GM12878 (cell line): ENCODE measurements at regions not wholly inside any gene's neighbourhood (a gene's known extent, or its start where the extent isn't known, plus 50 kb on each side); places are given as distances from the start of the nearest gene placed in this dataset.

Source experiments
- ATAC-seq: fragments of 200-7000 bp; cut with Tn5 transposase; 3 replicates; pipeline ENCODE4 v1.9.1; 2020; ENCODE audit warnings: mild to moderate bottlenecking, moderate library complexity
- BruUV-seq: library from RNA; stranded (reverse); fragments of 400-500 nt; replicated peaks from 2 replicates; lab custom pipeline; 2021; lab: Mats Ljungman, UMichigan
- CTCF ChIA-PET: fragments of 300-600 bp; sonication (Branson Sonifier 250); formaldehyde crosslinking; extraction: SDS; loops from one replicate; lab custom pipeline; 2021; ENCODE audit warnings: inconsistent platforms; lab: Yijun Ruan, JAX
- POLR2A ChIA-PET: fragments of 350-600 bp; formaldehyde crosslinking; extraction: SDS; loops from one replicate; lab custom pipeline; 2021; ENCODE audit warnings: inconsistent platforms; lab: Charles Lee
- RAD21 ChIA-PET: fragments of 300-600 bp; sonication (Branson Sonifier 250); formaldehyde crosslinking; loops from one replicate; lab custom pipeline; 2023; ENCODE audit warnings: antibody characterized with exemption; ENCODE audit not compliant: unreplicated experiment; lab: Charles Lee
- SMC1A ChIA-PET: fragments of 300-600 bp; sonication (Branson Sonifier 250); formaldehyde crosslinking; loops from one replicate; lab custom pipeline; 2023; ENCODE audit not compliant: unreplicated experiment, uncharacterized antibody; lab: Charles Lee
- DNase-seq: peaks from one replicate; pipeline ENCODE4 v3.0.0-alpha.2; 2011; ENCODE audit warnings: low read depth, low spot score
- FAIRE-seq: peaks from 3 replicates; lab custom pipeline; 2011; peaks lifted over from hg19 to GRCh38; lab: Jason Lieb, UNC
- H2AFZ ChIP-seq: 2 replicates; pipeline ENCODE4 v1.6.0; 2011; ENCODE audit warnings: low read depth, low read length, control low read depth; ENCODE audit not compliant: control insufficient read depth
- H3K27ac ChIP-seq: 2 replicates; pipeline ENCODE4 v1.5.1; 2011; ENCODE audit warnings: control low read depth; ENCODE audit not compliant: control insufficient read depth, insufficient read depth
- H3K27me3 ChIP-seq, 2 experiments: replicated peaks in 1 of 2; 2 replicates each; pipeline versions ENCODE4 v1.6.0 to v1.6.1; 2011; ENCODE audit warnings: low read length in 1 of 2; ENCODE audit not compliant: control insufficient read depth in 2 of 2, insufficient read depth in 2 of 2
- H3K36me3 ChIP-seq, 2 experiments: 2 replicates each; pipeline ENCODE4 v1.5.1; 2011; ENCODE audit warnings: low read length in 1 of 2; ENCODE audit not compliant: control insufficient read depth in 2 of 2, insufficient read depth in 2 of 2
- H3K4me1 ChIP-seq: 2 replicates; pipeline ENCODE4 v1.6.1; 2011; ENCODE audit warnings: mild to moderate bottlenecking, low read length, moderate library complexity, mixed read lengths; ENCODE audit not compliant: control insufficient read depth, insufficient read depth
- H3K4me2 ChIP-seq: 2 replicates; pipeline ENCODE4 v1.6.0; 2011; ENCODE audit warnings: control low read depth; ENCODE audit not compliant: control insufficient read depth, insufficient read depth
- H3K4me3 ChIP-seq: fragments of 200-600 bp; sonication (generic); 2 replicates; pipeline ENCODE4 v1.5.1; 2016
- H3K79me2 ChIP-seq: 2 replicates; pipeline ENCODE4 v1.6.0; 2011; ENCODE audit warnings: low read length; ENCODE audit not compliant: control insufficient read depth, insufficient read depth
- H3K9ac ChIP-seq: 2 replicates; pipeline ENCODE4 v1.8.0; 2011; ENCODE audit warnings: low read length, control low read depth, mixed read lengths; ENCODE audit not compliant: control insufficient read depth, insufficient read depth
- H3K9me3 ChIP-seq: replicated peaks from 3 replicates; pipeline ENCODE4 v1.5.1; 2011; ENCODE audit warnings: mild to moderate bottlenecking, low read length; ENCODE audit not compliant: control insufficient read depth, insufficient read depth
- H4K20me1 ChIP-seq: 2 replicates; pipeline ENCODE4 v1.6.0; 2011; ENCODE audit not compliant: control insufficient read depth, insufficient read depth
- CEBPB ChIP-seq, 2 experiments: fragments of 150-350 bp in 1 of 2; IDR thresholded peaks; 2 replicates each; pipeline ENCODE4 v1.6.1; 2012 to 2014; ENCODE audit warnings: low read depth in 2 of 2, low read length in 2 of 2, borderline replicate concordance in 1 of 2, inconsistent platforms in 1 of 2
- MEF2B ChIP-seq: fragments of 450-650 bp; IDR thresholded peaks from 2 replicates; pipeline ENCODE4 v1.6.1; 2018; ENCODE audit warnings: mild to moderate bottlenecking, moderate library complexity; ENCODE audit not compliant: partially characterized antibody, poor library complexity, severe bottlenecking
- MYB ChIP-seq: fragments of 150-350 bp; IDR thresholded peaks from 2 replicates; pipeline ENCODE4 v1.6.1; 2014; ENCODE audit warnings: mild to moderate bottlenecking, low read depth, low read length, borderline replicate concordance
- PAX8 ChIP-seq: fragments of 450-650 bp; IDR thresholded peaks from 2 replicates; pipeline ENCODE4 v1.6.1; 2017; ENCODE audit warnings: mild to moderate bottlenecking, moderate library complexity
- POLR2A ChIP-seq: IDR thresholded peaks from 2 replicates; pipeline ENCODE4 v1.6.1; 2011; ENCODE audit warnings: low read depth, mild to moderate bottlenecking, low read length
- RAD51 ChIP-seq: fragments of 450-650 bp; IDR thresholded peaks from 2 replicates; pipeline ENCODE4 v1.6.1; 2016; ENCODE audit warnings: moderate library complexity, mild to moderate bottlenecking, inconsistent platforms
- SREBF2 ChIP-seq: IDR thresholded peaks from 2 replicates; pipeline ENCODE4 v1.6.1; 2012; ENCODE audit warnings: mild to moderate bottlenecking, low read length
- TARDBP ChIP-seq: IDR thresholded peaks from 2 replicates; pipeline ENCODE4 v1.6.1; 2016; ENCODE audit warnings: borderline replicate concordance
- WGBS: methylation state at CpG from one replicate; pipeline ENCODE4 v1.1.6; 2016; ENCODE audit warnings: low lambda C conversion rate; ENCODE audit not compliant: insufficient replicate concordance, insufficient coverage; ENCODE audit errors: missing lambda C conversion rate; 5-methylcytosine and 5-hydroxymethylcytosine counted together
- in situ Hi-C: fragments of 300-500 bp; cut with MboI; formaldehyde crosslinking; loops from 9 replicates; pipeline ENCODE4 v1.14.3; 2018; ENCODE audit warnings: mixed read lengths
- intact Hi-C: fragments of 100-400 bp; cut with micrococcal nuclease; formaldehyde crosslinking; loops from one replicate; pipeline ENCODE4 v1.14.2; 2022; ENCODE audit not compliant: unreplicated experiment
- TF ChIP-seq, protein P1 (sequence below): fragments of 450-650 bp; IDR thresholded peaks from 2 replicates; pipeline ENCODE4 v1.6.1; 2017; ENCODE audit warnings: mild to moderate bottlenecking, moderate library complexity
- TF ChIP-seq, protein P2 (sequence below): IDR thresholded peaks from 2 replicates; pipeline ENCODE4 v1.6.1; 2012; ENCODE audit warnings: low read length, inconsistent platforms
- TF ChIP-seq, protein P3 (sequence below): fragments of 450-650 bp; IDR thresholded peaks from 2 replicates; pipeline ENCODE4 v1.6.1; 2017; ENCODE audit warnings: low read depth, mild to moderate bottlenecking, moderate library complexity
- TF ChIP-seq, protein P4 (sequence below): fragments of 450-650 bp; IDR thresholded peaks from 2 replicates; pipeline ENCODE4 v1.6.1; 2018; ENCODE audit warnings: borderline replicate concordance, mild to moderate bottlenecking; ENCODE audit not compliant: partially characterized antibody

DNA sequence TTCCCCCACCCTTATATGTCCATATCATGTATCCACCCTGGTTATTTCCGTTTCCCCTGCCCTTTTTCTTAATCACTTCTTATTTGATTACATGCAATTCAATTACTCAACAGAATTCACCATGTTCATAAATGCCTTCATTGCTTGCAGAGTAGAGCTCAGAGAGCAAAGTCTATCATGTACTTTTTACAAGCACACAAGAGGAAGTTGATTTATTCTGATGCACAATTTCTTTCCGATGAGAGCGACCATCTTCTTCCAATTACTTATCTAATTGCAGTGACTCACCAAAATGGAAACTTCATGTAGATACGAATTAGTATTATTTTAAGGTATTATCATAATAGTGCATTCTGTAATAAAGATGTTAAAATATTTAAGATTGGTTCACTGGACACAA lies 430.5 kb upstream of the KLF6 start (continued):
- TF ChIP-seq, protein P1, sequence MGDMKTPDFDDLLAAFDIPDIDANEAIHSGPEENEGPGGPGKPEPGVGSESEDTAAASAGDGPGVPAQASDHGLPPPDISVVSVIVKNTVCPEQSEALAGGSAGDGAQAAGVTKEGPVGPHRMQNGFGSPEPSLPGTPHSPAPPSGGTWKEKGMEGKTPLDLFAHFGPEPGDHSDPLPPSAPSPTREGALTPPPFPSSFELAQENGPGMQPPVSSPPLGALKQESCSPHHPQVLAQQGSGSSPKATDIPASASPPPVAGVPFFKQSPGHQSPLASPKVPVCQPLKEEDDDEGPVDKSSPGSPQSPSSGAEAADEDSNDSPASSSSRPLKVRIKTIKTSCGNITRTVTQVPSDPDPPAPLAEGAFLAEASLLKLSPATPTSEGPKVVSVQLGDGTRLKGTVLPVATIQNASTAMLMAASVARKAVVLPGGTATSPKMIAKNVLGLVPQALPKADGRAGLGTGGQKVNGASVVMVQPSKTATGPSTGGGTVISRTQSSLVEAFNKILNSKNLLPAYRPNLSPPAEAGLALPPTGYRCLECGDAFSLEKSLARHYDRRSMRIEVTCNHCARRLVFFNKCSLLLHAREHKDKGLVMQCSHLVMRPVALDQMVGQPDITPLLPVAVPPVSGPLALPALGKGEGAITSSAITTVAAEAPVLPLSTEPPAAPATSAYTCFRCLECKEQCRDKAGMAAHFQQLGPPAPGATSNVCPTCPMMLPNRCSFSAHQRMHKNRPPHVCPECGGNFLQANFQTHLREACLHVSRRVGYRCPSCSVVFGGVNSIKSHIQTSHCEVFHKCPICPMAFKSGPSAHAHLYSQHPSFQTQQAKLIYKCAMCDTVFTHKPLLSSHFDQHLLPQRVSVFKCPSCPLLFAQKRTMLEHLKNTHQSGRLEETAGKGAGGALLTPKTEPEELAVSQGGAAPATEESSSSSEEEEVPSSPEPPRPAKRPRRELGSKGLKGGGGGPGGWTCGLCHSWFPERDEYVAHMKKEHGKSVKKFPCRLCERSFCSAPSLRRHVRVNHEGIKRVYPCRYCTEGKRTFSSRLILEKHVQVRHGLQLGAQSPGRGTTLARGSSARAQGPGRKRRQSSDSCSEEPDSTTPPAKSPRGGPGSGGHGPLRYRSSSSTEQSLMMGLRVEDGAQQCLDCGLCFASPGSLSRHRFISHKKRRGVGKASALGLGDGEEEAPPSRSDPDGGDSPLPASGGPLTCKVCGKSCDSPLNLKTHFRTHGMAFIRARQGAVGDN: no peak

DNA sequence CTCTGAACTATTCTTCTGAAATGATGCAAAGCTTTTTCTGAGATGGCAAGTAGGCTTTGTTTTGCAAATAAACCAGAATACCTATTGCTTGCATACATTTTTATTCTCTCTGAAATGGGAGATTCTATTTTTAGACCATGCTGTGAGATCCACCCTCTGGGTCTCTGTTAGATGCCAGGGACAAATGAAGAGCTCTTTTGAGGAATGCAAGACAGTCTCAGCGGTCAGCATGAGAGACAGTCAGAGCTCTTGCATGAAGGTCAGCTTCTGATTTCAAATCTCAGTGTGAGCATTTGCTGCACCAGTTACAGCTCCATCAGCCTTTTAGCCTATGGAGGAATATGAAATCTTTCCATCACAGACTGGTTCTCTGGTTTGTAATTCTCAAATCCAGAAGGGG lies 429.9 kb upstream of the KLF6 start:
- intact Hi-C loops (no loop called here), in situ Hi-C loops (no loop called here)
- Histone ChIP-seq H3K4me2 (no peak overlapping the region), H3K9me3 (no peaks in the 10 kb centered on the region), H3K4me1 (no peaks in the 10 kb centered on the region), H3K27me3 (peaks cover 0 to 1% of the 10 kb centered on the region in 2 experiments; a peak in 3 of 4 replicates), H3K79me2 (no peaks in the 10 kb centered on the region), H3K36me3 (no peaks in the 10 kb centered on the region), H2AFZ (no peak overlapping the region), H4K20me1 (no peaks in the 10 kb centered on the region), H3K4me3 (no peak overlapping the region), H3K9ac (no peak overlapping the region), H3K27ac (no peak overlapping the region)
- FAIRE-seq: no peak
- ChIA-PET RAD21 (no interaction called here), POLR2A (interaction anchor here (0.7 kb wide), 1 partner anchor 72 kb away, joined by 4 read pairs; no protein-coding TSS in a partner anchor), CTCF (no interaction called here), SMC1A (interaction anchor here (1.0 kb wide), 1 partner anchor 169 kb away, joined by 3 read pairs; no protein-coding TSS in a partner anchor)
- BruUV-seq: no TSS peak
- TF ChIP-seq MYB: no peak
- no peak for TF ChIP-seq TARDBP
- no peak for TF ChIP-seq SREBF2
- TF ChIP-seq POLR2A: no peak
- no peak for TF ChIP-seq MEF2B
- TF ChIP-seq RAD51: no peak
- TF ChIP-seq, protein P2, sequence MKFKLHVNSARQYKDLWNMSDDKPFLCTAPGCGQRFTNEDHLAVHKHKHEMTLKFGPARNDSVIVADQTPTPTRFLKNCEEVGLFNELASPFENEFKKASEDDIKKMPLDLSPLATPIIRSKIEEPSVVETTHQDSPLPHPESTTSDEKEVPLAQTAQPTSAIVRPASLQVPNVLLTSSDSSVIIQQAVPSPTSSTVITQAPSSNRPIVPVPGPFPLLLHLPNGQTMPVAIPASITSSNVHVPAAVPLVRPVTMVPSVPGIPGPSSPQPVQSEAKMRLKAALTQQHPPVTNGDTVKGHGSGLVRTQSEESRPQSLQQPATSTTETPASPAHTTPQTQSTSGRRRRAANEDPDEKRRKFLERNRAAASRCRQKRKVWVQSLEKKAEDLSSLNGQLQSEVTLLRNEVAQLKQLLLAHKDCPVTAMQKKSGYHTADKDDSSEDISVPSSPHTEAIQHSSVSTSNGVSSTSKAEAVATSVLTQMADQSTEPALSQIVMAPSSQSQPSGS: no peak
- TF ChIP-seq, protein P3, sequence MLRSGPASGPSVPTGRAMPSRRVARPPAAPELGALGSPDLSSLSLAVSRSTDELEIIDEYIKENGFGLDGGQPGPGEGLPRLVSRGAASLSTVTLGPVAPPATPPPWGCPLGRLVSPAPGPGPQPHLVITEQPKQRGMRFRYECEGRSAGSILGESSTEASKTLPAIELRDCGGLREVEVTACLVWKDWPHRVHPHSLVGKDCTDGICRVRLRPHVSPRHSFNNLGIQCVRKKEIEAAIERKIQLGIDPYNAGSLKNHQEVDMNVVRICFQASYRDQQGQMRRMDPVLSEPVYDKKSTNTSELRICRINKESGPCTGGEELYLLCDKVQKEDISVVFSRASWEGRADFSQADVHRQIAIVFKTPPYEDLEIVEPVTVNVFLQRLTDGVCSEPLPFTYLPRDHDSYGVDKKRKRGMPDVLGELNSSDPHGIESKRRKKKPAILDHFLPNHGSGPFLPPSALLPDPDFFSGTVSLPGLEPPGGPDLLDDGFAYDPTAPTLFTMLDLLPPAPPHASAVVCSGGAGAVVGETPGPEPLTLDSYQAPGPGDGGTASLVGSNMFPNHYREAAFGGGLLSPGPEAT: no peak
- TF ChIP-seq PAX8: no peak
- no peak for TF ChIP-seq CEBPB (IDR thresholded peaks at IDR 0.05; ENCODE audit: borderline replicate concordance in 1 of 2, low read depth in 2 of 2, low read length in 2 of 2)
- TF ChIP-seq, protein P4, sequence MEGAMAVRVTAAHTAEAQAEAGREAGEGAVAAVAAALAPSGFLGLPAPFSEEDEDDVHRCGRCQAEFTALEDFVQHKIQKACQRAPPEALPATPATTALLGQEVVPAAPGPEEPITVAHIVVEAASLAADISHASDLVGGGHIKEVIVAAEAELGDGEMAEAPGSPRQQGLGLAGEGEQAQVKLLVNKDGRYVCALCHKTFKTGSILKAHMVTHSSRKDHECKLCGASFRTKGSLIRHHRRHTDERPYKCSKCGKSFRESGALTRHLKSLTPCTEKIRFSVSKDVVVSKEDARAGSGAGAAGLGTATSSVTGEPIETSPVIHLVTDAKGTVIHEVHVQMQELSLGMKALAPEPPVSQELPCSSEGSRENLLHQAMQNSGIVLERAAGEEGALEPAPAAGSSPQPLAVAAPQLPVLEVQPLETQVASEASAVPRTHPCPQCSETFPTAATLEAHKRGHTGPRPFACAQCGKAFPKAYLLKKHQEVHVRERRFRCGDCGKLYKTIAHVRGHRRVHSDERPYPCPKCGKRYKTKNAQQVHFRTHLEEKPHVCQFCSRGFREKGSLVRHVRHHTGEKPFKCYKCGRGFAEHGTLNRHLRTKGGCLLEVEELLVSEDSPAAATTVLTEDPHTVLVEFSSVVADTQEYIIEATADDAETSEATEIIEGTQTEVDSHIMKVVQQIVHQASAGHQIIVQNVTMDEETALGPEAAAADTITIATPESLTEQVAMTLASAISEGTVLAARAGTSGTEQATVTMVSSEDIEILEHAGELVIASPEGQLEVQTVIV: no peak
- no peak for DNase-seq
- 47% methylated on average over 1 of the region's 1 CpG for WGBS
- no peak for ATAC-seq
